SK-N-SH treated with all-trans-retinoic acid at 6 μM for 48 hours (cell line): ENCODE measurements at regions not wholly inside any gene's neighbourhood (a gene's known extent, or its start where the extent isn't known, plus 50 kb on each side); places are given as distances from the start of the nearest gene placed in this dataset.

ENCODE experiments used
- ATAC-seq: fragments of 200-7000 bp; cut with Tn5 transposase; 3 replicates; pipeline ENCODE4 v1.9.1; 2020; ENCODE audit warnings: mild to moderate bottlenecking, moderate library complexity
- ARNTL ChIP-seq: fragments of 450-650 bp; formaldehyde crosslinking; IDR thresholded peaks from 2 replicates; pipeline ENCODE4 v1.5.0; 2020; ENCODE audit warnings: low read depth, mild to moderate bottlenecking, moderate library complexity, borderline replicate concordance
- BACH2 ChIP-seq: fragments of 250-450 bp; sonication (Bioruptor Pico); IDR thresholded peaks from 2 replicates; pipeline ENCODE4 v1.9.0; 2021; ENCODE audit warnings: mild to moderate bottlenecking, borderline replicate concordance
- CSDC2 ChIP-seq: fragments of 250-450 bp; sonication (Bioruptor Pico); IDR thresholded peaks from 2 replicates; pipeline ENCODE4 v1.5.0; 2020; ENCODE audit warnings: mild to moderate bottlenecking, moderate library complexity
- ESRRG ChIP-seq: fragments of 250-450 bp; sonication (Bioruptor Pico); IDR thresholded peaks from 2 replicates; pipeline ENCODE4 v1.6.1; 2021; ENCODE audit warnings: mild to moderate bottlenecking
- GLIS3 ChIP-seq: fragments of 250-450 bp; sonication (Bioruptor Pico); IDR thresholded peaks from 2 replicates; pipeline ENCODE4 v1.5.0; 2020; ENCODE audit warnings: mild to moderate bottlenecking, moderate library complexity
- ISL1 ChIP-seq: fragments of 250-450 bp; sonication (Bioruptor Pico); IDR thresholded peaks from 2 replicates; pipeline ENCODE4 v2.1.2; 2022; ENCODE audit warnings: mild to moderate bottlenecking, moderate library complexity
- OSR1 ChIP-seq: fragments of 250-450 bp; sonication (Bioruptor Pico); IDR thresholded peaks from 2 replicates; pipeline ENCODE4 v1.8.0; 2022; ENCODE audit warnings: moderate library complexity, mild to moderate bottlenecking, inconsistent platforms
- POU6F1 ChIP-seq: fragments of 250-450 bp; sonication (Bioruptor Pico); IDR thresholded peaks from 2 replicates; pipeline ENCODE4 v1.8.0; 2021; ENCODE audit warnings: low read depth, mild to moderate bottlenecking, moderate library complexity, borderline replicate concordance
- PPARA ChIP-seq: fragments of 250-450 bp; sonication (Bioruptor Pico); IDR thresholded peaks from 2 replicates; pipeline ENCODE4 v1.5.0; 2020; ENCODE audit warnings: mild to moderate bottlenecking, borderline replicate concordance
- RARB ChIP-seq: fragments of 250-450 bp; sonication (Bioruptor Pico); IDR thresholded peaks from 2 replicates; pipeline ENCODE4 v1.8.0; 2021; ENCODE audit warnings: mild to moderate bottlenecking, moderate library complexity
- SNAI2 ChIP-seq: fragments of 250-450 bp; sonication (Bioruptor Pico); IDR thresholded peaks from 2 replicates; pipeline ENCODE4 v1.5.0; 2020; ENCODE audit warnings: mild to moderate bottlenecking, moderate library complexity
- TCF4 ChIP-seq: fragments of 250-450 bp; sonication (Bioruptor Pico); IDR thresholded peaks from 2 replicates; pipeline ENCODE4 v1.8.0; 2021; ENCODE audit warnings: mild to moderate bottlenecking, moderate library complexity, borderline replicate concordance
- TOX ChIP-seq: fragments of 250-450 bp; sonication (Bioruptor Pico); IDR thresholded peaks from 2 replicates; pipeline ENCODE4 v1.8.0; 2021; ENCODE audit warnings: mild to moderate bottlenecking, moderate library complexity, borderline replicate concordance
- TSHZ2 ChIP-seq: fragments of 250-450 bp; sonication (Bioruptor Pico); IDR thresholded peaks from 2 replicates; pipeline ENCODE4 v1.5.0; 2020; ENCODE audit warnings: mild to moderate bottlenecking, moderate library complexity
- ZC3H10 ChIP-seq: fragments of 250-450 bp; sonication (Bioruptor Pico); IDR thresholded peaks from 2 replicates; pipeline ENCODE4 v1.5.1; 2021; ENCODE audit warnings: mild to moderate bottlenecking, moderate library complexity
- ZFP3 ChIP-seq: fragments of 250-450 bp; sonication (Bioruptor Pico); IDR thresholded peaks from 2 replicates; pipeline ENCODE4 v1.5.0; 2020; ENCODE audit warnings: mild to moderate bottlenecking, moderate library complexity
- ZFP30 ChIP-seq: fragments of 450-650 bp; formaldehyde crosslinking; IDR thresholded peaks from 2 replicates; pipeline ENCODE4 v1.5.0; 2022; ENCODE audit warnings: mild to moderate bottlenecking, moderate library complexity
- ZNF565 ChIP-seq: fragments of 450-650 bp; formaldehyde crosslinking; conservative IDR thresholded peaks from 2 replicates; pipeline ENCODE4 v1.5.0; 2020; ENCODE audit warnings: low read depth, mild to moderate bottlenecking, moderate library complexity
- ZNF70 ChIP-seq: fragments of 450-650 bp; formaldehyde crosslinking; IDR thresholded peaks from 2 replicates; pipeline ENCODE4 v1.5.0; 2020; ENCODE audit warnings: mild to moderate bottlenecking, moderate library complexity
- ZNF8 ChIP-seq: fragments of 450-650 bp; formaldehyde crosslinking; IDR thresholded peaks from 2 replicates; pipeline ENCODE4 v1.5.0; 2020; ENCODE audit warnings: mild to moderate bottlenecking, moderate library complexity
- TF ChIP-seq, protein P1 (sequence below): fragments of 250-450 bp; sonication (Bioruptor Pico); IDR thresholded peaks from 2 replicates; pipeline ENCODE4 v1.8.0; 2020; ENCODE audit warnings: mild to moderate bottlenecking, moderate library complexity, borderline replicate concordance
- TF ChIP-seq, protein P2 (sequence below): fragments of 250-450 bp; sonication (Bioruptor Pico); IDR thresholded peaks from 2 replicates; pipeline ENCODE4 v1.5.1; 2021; ENCODE audit warnings: mild to moderate bottlenecking, moderate library complexity
- TF ChIP-seq, protein P3 (sequence below): fragments of 250-450 bp; sonication (Bioruptor Pico); IDR thresholded peaks from 2 replicates; pipeline ENCODE4 v1.5.1; 2020; ENCODE audit warnings: low read depth, mild to moderate bottlenecking, moderate library complexity

DNA sequence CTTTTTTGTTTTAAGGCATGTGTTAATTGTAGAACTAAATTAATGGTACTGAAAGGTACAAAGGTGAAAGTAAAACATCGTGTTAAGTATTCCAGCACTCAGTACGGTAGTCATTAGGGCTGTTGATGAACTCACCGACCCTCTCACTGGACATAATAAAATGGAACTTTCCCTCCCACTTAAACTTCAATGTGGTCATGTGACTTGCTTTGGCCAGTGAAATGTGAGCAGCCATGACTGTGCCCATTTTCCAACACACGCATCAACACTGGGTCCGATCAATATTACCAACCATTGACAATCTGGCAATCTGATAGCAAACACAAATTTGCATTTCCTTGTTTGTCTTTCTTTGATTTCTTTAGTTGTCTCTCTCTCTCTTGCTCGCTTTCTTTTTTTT, 125.1 kb downstream of the SPP2 start:
- no peak for ATAC-seq
- TF ChIP-seq TOX (CRISPR knock-in tag) = no peak
- no peak for TF ChIP-seq ARNTL (CRISPR knock-in tag)
- no peak for TF ChIP-seq ZNF8 (CRISPR knock-in tag)
- no peak for TF ChIP-seq OSR1 (CRISPR knock-in tag)
- no peak for TF ChIP-seq SNAI2
- TF ChIP-seq ZNF70 (CRISPR knock-in tag) = no peak
- TF ChIP-seq, protein P1, sequence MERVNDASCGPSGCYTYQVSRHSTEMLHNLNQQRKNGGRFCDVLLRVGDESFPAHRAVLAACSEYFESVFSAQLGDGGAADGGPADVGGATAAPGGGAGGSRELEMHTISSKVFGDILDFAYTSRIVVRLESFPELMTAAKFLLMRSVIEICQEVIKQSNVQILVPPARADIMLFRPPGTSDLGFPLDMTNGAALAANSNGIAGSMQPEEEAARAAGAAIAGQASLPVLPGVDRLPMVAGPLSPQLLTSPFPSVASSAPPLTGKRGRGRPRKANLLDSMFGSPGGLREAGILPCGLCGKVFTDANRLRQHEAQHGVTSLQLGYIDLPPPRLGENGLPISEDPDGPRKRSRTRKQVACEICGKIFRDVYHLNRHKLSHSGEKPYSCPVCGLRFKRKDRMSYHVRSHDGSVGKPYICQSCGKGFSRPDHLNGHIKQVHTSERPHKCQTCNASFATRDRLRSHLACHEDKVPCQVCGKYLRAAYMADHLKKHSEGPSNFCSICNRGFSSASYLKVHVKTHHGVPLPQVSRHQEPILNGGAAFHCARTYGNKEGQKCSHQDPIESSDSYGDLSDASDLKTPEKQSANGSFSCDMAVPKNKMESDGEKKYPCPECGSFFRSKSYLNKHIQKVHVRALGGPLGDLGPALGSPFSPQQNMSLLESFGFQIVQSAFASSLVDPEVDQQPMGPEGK = no peak
- TF ChIP-seq BACH2 = no peak
- no peak for TF ChIP-seq POU6F1
- TF ChIP-seq ZFP30 = no peak
- no peak for TF ChIP-seq RARB (CRISPR knock-in tag)
- no peak for TF ChIP-seq GLIS3
- TF ChIP-seq CSDC2 (CRISPR knock-in tag) = no peak
- TF ChIP-seq PPARA = no peak

- no peak for ATAC-seq
- no peak for TF ChIP-seq TOX (CRISPR knock-in tag)
- TF ChIP-seq ZFP30 = no peak
- TF ChIP-seq ESRRG = no peak
- TF ChIP-seq PPARA = no peak
Observed at GRCh38 chr2:234174742-234175141, 124.2 kb downstream of the SPP2 start.

GRCh38 chr2:234172532-234172931, 122.0 kb downstream of the SPP2 start:
- ATAC-seq = no peak
- TF ChIP-seq CSDC2 (CRISPR knock-in tag) (no peak), POU6F1 (no peak), ZC3H10 (no peak), OSR1 (CRISPR knock-in tag) (no peak), ZFP30 (no peak), SNAI2 (no peak), ZNF565 (CRISPR knock-in tag) (no peak), ZNF70 (CRISPR knock-in tag) (no peak), ZFP3 (CRISPR knock-in tag) (no peak), ZNF8 (CRISPR knock-in tag) (no peak), BACH2 (no peak), ISL1 (CRISPR knock-in tag) (no peak), TOX (CRISPR knock-in tag) (no peak), GLIS3 (no peak), TCF4 (no peak), ESRRG (no peak)
- TF ChIP-seq, protein P2, sequence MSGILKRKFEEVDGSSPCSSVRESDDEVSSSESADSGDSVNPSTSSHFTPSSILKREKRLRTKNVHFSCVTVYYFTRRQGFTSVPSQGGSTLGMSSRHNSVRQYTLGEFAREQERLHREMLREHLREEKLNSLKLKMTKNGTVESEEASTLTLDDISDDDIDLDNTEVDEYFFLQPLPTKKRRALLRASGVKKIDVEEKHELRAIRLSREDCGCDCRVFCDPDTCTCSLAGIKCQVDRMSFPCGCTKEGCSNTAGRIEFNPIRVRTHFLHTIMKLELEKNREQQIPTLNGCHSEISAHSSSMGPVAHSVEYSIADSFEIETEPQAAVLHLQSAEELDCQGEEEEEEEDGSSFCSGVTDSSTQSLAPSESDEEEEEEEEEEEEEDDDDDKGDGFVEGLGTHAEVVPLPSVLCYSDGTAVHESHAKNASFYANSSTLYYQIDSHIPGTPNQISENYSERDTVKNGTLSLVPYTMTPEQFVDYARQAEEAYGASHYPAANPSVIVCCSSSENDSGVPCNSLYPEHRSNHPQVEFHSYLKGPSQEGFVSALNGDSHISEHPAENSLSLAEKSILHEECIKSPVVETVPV (CRISPR knock-in tag) = no peak
- TF ChIP-seq, all 23 proteins: peak for 0

- ATAC-seq = no peak
Observed at GRCh38 chr2:234172066-234172465, 121.6 kb downstream of the SPP2 start.

More at GRCh38 chr2:234172066-234172465, 121.6 kb downstream of the SPP2 start:
- TF ChIP-seq TCF4 (no peak), ZFP30 (no peak), ZNF8 (CRISPR knock-in tag) (no peak), RARB (CRISPR knock-in tag) (no peak), ISL1 (CRISPR knock-in tag) (no peak), OSR1 (CRISPR knock-in tag) (no peak), BACH2 (no peak), ZNF70 (CRISPR knock-in tag) (no peak), GLIS3 (no peak), ZNF565 (CRISPR knock-in tag) (no peak), TSHZ2 (CRISPR knock-in tag) (no peak), CSDC2 (CRISPR knock-in tag) (no peak), ZC3H10 (no peak)
- TF ChIP-seq, protein P3, sequence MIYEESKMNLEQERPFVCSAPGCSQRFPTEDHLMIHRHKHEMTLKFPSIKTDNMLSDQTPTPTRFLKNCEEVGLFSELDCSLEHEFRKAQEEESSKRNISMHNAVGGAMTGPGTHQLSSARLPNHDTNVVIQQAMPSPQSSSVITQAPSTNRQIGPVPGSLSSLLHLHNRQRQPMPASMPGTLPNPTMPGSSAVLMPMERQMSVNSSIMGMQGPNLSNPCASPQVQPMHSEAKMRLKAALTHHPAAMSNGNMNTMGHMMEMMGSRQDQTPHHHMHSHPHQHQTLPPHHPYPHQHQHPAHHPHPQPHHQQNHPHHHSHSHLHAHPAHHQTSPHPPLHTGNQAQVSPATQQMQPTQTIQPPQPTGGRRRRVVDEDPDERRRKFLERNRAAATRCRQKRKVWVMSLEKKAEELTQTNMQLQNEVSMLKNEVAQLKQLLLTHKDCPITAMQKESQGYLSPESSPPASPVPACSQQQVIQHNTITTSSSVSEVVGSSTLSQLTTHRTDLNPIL = no peak
- TF ChIP-seq, protein P2 (CRISPR knock-in tag) = no peak
